H1 (cell line): ENCODE measurements at regions not wholly inside any gene's neighbourhood (a gene's known extent, or its start where the extent isn't known, plus 50 kb on each side); places are given as distances from the start of the nearest gene placed in this dataset.

ENCODE experiments used
- CTCF ChIA-PET: fragments of 300-600 bp; sonication (Branson Sonifier 250); formaldehyde crosslinking; loops from one replicate; lab custom pipeline; 2021; ENCODE audit not compliant: partially characterized antibody; lab: Charles Lee
- POLR2A ChIA-PET: fragments of 300-600 bp; sonication (Branson Sonifier 250); formaldehyde crosslinking; loops from one replicate; lab custom pipeline; 2021; ENCODE audit warnings: inconsistent platforms; ENCODE audit not compliant: partially characterized antibody; lab: Charles Lee
- DNase-seq, 2 experiments: peaks; one replicate each; pipeline versions ENCODE4 v3.0.0 to v3.0.0-alpha.2; 2010 to 2022; ENCODE audit warnings: low spot score in 2 of 2, low read depth in 1 of 2, mixed read lengths in 1 of 2
- FAIRE-seq: peaks from 2 replicates; lab custom pipeline; 2011; peaks lifted over from hg19 to GRCh38; lab: Jason Lieb, UNC
- H2AFZ ChIP-seq: 2 replicates; pipeline ENCODE4 v1.8.1; 2012; ENCODE audit warnings: low read length, inconsistent platforms
- H2AK5ac ChIP-seq: 2 replicates; pipeline ENCODE4 v1.6.1; 2013; ENCODE audit warnings: low read depth, low read length
- H2BK120ac ChIP-seq: replicated peaks from 2 replicates; pipeline ENCODE3; 2013; ENCODE audit warnings: low read depth, low read length, inconsistent platforms
- H2BK12ac ChIP-seq: 2 replicates; pipeline ENCODE4 v1.6.1; 2013; ENCODE audit warnings: low read depth, low read length
- H2BK15ac ChIP-seq: 2 replicates; pipeline ENCODE4 v1.6.1; 2013; ENCODE audit warnings: low read length
- H2BK20ac ChIP-seq: 2 replicates; pipeline ENCODE4 v1.6.1; 2013; ENCODE audit warnings: low read length
- H2BK5ac ChIP-seq: 2 replicates; pipeline ENCODE4 v1.6.1; 2013; ENCODE audit warnings: low read depth, low read length
- H3K14ac ChIP-seq: 2 replicates; pipeline ENCODE4 v1.6.1; 2013; ENCODE audit warnings: inconsistent platforms; ENCODE audit not compliant: insufficient read length
- H3K18ac ChIP-seq: 2 replicates; pipeline ENCODE4 v1.6.1; 2013; ENCODE audit warnings: low read length; ENCODE audit errors: extremely low read depth
- H3K23ac ChIP-seq: 2 replicates; pipeline ENCODE4 v1.6.1; 2013; ENCODE audit warnings: inconsistent platforms; ENCODE audit not compliant: insufficient read length
- H3K23me2 ChIP-seq: 2 replicates; pipeline ENCODE4 v1.6.1; 2013; ENCODE audit warnings: low read depth, low read length
- H3K27ac ChIP-seq: 2 replicates; pipeline ENCODE4 v1.6.1; 2011; ENCODE audit warnings: low read depth, low read length, inconsistent platforms
- H3K27me3 ChIP-seq, 4 experiments: replicated peaks in 1 of 4; 1 replicate in 1 of 4; 2 replicates in 3 of 4; pipeline versions ENCODE4 v1.6.1 to v1.8.1; 2011 to 2013; ENCODE audit warnings: low read length in 3 of 4, mild to moderate bottlenecking in 3 of 4, inconsistent platforms in 2 of 4, mixed read lengths in 2 of 4, moderate library complexity in 1 of 4; ENCODE audit not compliant: control insufficient read depth in 3 of 4, insufficient read depth in 3 of 4; ENCODE audit errors: extremely low read depth in 1 of 4
- H3K36me3 ChIP-seq, 4 experiments: 2 replicates each; pipeline versions ENCODE4 v1.6.1 to v1.8.1; 2011 to 2013; ENCODE audit warnings: mild to moderate bottlenecking in 4 of 4, low read length in 3 of 4, moderate library complexity in 2 of 4, control low read depth in 1 of 4, inconsistent platforms in 1 of 4; ENCODE audit not compliant: insufficient read depth in 4 of 4, control insufficient read depth in 2 of 4
- H3K4ac ChIP-seq: replicated peaks from 2 replicates; pipeline ENCODE3; 2013; ENCODE audit warnings: low read length, low read depth, mixed read lengths, inconsistent platforms; ENCODE audit not compliant: insufficient read length
- H3K4me1 ChIP-seq, 4 experiments: replicated peaks in 1 of 4; 1 replicate in 1 of 4; 2 replicates in 3 of 4; pipeline versions ENCODE4 v1.6.1 to v1.8.1; 2011 to 2013; ENCODE audit warnings: low read length in 3 of 4, inconsistent platforms in 2 of 4, mixed read lengths in 1 of 4; ENCODE audit not compliant: insufficient read depth in 4 of 4, control insufficient read depth in 3 of 4
- H3K4me2 ChIP-seq, 2 experiments: 2 replicates each; pipeline versions ENCODE4 v1.6.1 to v1.8.1; 2011 to 2013; ENCODE audit warnings: low read depth in 2 of 2, low read length in 2 of 2, control low read depth in 1 of 2, inconsistent platforms in 1 of 2, mild to moderate bottlenecking in 1 of 2; ENCODE audit not compliant: insufficient read depth in 1 of 2
- H3K4me3 ChIP-seq, 4 experiments: fragments of 200-600, 300-600 bp in 1 of 4; sonication (generic), shearing (Covaris generic), sonication (Bioruptor Twin) in 1 of 4; 2 replicates each; pipeline versions ENCODE4 v1.5.1 to v1.8.1; 2011 to 2016; ENCODE audit warnings: low read length in 4 of 4, low read depth in 3 of 4, control low read depth in 2 of 4, inconsistent platforms in 2 of 4, mild to moderate bottlenecking in 2 of 4, mixed read lengths in 1 of 4, moderate library complexity in 1 of 4; ENCODE audit not compliant: insufficient read depth in 2 of 4; ENCODE audit errors: extremely low read depth in 1 of 4
- H3K56ac ChIP-seq: replicated peaks from 2 replicates; pipeline ENCODE3; 2013; ENCODE audit warnings: low read depth, mild to moderate bottlenecking, mixed read lengths, low read length, inconsistent platforms; ENCODE audit not compliant: insufficient read length
- H3K79me1 ChIP-seq: 2 replicates; pipeline ENCODE4 v1.6.1; 2013; ENCODE audit warnings: low read depth, low read length, control low read depth
- H3K79me2 ChIP-seq, 2 experiments: 2 replicates each; pipeline versions ENCODE4 v1.6.1 to v1.8.1; 2012 to 2013; ENCODE audit warnings: low read length in 2 of 2, mild to moderate bottlenecking in 2 of 2, inconsistent platforms in 1 of 2; ENCODE audit not compliant: insufficient read depth in 2 of 2, control insufficient read depth in 1 of 2
- H3K9ac ChIP-seq, 4 experiments: replicated peaks in 1 of 4; 1 replicate in 1 of 4; 2 replicates in 3 of 4; pipeline versions ENCODE4 v1.6.1 to v1.8.1; 2011 to 2013; ENCODE audit warnings: low read depth in 3 of 4, low read length in 3 of 4, control low read depth in 2 of 4, mild to moderate bottlenecking in 2 of 4, moderate library complexity in 2 of 4, inconsistent platforms in 1 of 4; ENCODE audit errors: extremely low read depth in 1 of 4
- H3K9me3 ChIP-seq, 2 experiments: 2 replicates each; pipeline versions ENCODE4 v1.6.1 to v1.8.1; 2012 to 2013; ENCODE audit warnings: mild to moderate bottlenecking in 2 of 2, moderate library complexity in 2 of 2, control low read depth in 1 of 2, inconsistent platforms in 1 of 2, low read depth in 1 of 2, low read length in 1 of 2, mixed read lengths in 1 of 2; ENCODE audit not compliant: insufficient read depth in 2 of 2
- H4K20me1 ChIP-seq, 2 experiments: replicated peaks in 1 of 2; 2 replicates each; pipeline versions ENCODE3 to v1.8.1; 2011 to 2013; ENCODE audit warnings: inconsistent platforms in 2 of 2, low read length in 2 of 2, mild to moderate bottlenecking in 1 of 2; ENCODE audit not compliant: insufficient read depth in 2 of 2, control insufficient read depth in 1 of 2
- H4K5ac ChIP-seq: 2 replicates; pipeline ENCODE4 v1.6.1; 2013; ENCODE audit warnings: low read length, low read depth, mixed read lengths, inconsistent platforms; ENCODE audit not compliant: insufficient read length
- H4K8ac ChIP-seq: 2 replicates; pipeline ENCODE4 v1.8.0; 2013; ENCODE audit warnings: mild to moderate bottlenecking, moderate library complexity, low read length, inconsistent platforms; ENCODE audit not compliant: insufficient read depth; ENCODE audit errors: extremely low read depth
- H4K91ac ChIP-seq: replicated peaks from 2 replicates; pipeline ENCODE3; 2013; ENCODE audit warnings: low read length, mixed read lengths, inconsistent platforms; ENCODE audit not compliant: insufficient read length
- BACH1 ChIP-seq: IDR thresholded peaks from 2 replicates; pipeline ENCODE4 v1.6.1; 2012; ENCODE audit warnings: low read length, improper control_type of control experiment
- EGR1 ChIP-seq: IDR thresholded peaks from 2 replicates; pipeline ENCODE4 v1.6.1; 2011; ENCODE audit warnings: low read depth, low read length, borderline replicate concordance
- EP300 ChIP-seq, 2 experiments: IDR thresholded peaks; 1 replicate in 1 of 2; 2 replicates in 1 of 2; pipeline ENCODE4 v1.6.1; 2011 to 2012; ENCODE audit warnings: low read depth in 2 of 2, low read length in 2 of 2, mild to moderate bottlenecking in 2 of 2, borderline replicate concordance in 1 of 2, inconsistent platforms in 1 of 2, moderate library complexity in 1 of 2
- NANOG ChIP-seq: IDR thresholded peaks from 2 replicates; pipeline ENCODE4 v1.6.1; 2011; ENCODE audit warnings: low read length, low read depth, mild to moderate bottlenecking, inconsistent platforms; ENCODE audit not compliant: insufficient read depth, poor library complexity, severe bottlenecking
- POLR2AphosphoS5 ChIP-seq: IDR thresholded peaks from 2 replicates; pipeline ENCODE4 v1.6.1; 2011; ENCODE audit warnings: low read depth, low read length
- POU5F1 ChIP-seq: IDR thresholded peaks from 2 replicates; pipeline ENCODE4 v1.6.1; 2011; ENCODE audit warnings: low read depth, mild to moderate bottlenecking, low read length, moderate library complexity
- RBBP5 ChIP-seq: IDR thresholded peaks from 2 replicates; pipeline ENCODE4 v1.7.1; 2012; ENCODE audit warnings: low read depth, mild to moderate bottlenecking, inconsistent platforms, low read length, moderate library complexity, borderline replicate concordance
- SIRT6 ChIP-seq: IDR thresholded peaks from one replicate; pipeline ENCODE4 v1.7.1; 2012; ENCODE audit warnings: low read length, inconsistent platforms
- SUZ12 ChIP-seq: fragments of 200-600 bp; sonication (generic); IDR thresholded peaks from 2 replicates; pipeline ENCODE4 v1.6.1; 2012; ENCODE audit warnings: mild to moderate bottlenecking, inconsistent platforms, low read length, moderate library complexity, mixed read lengths
- TAF7 ChIP-seq: optimal IDR thresholded peaks from 2 replicates; pipeline ENCODE3; 2011; ENCODE audit warnings: low read depth, mild to moderate bottlenecking, inconsistent platforms, low read length, moderate library complexity, borderline replicate concordance
- WGBS, 2 experiments: shearing (Covaris generic) in 1 of 2; methylation state at CpG; one replicate each; pipeline versions ENCODE4 v1.1.6 to v1.1.7; 2013 to 2015; ENCODE audit warnings: low lambda C conversion rate in 2 of 2, mixed read lengths in 2 of 2, inconsistent platforms in 1 of 2, low coverage in 1 of 2, missing lambda C conversion rate in 1 of 2; ENCODE audit not compliant: insufficient replicate concordance in 2 of 2, insufficient coverage in 1 of 2, insufficient read length in 1 of 2; ENCODE audit errors: extremely low coverage in 1 of 2, missing lambda C conversion rate in 1 of 2; 5-methylcytosine and 5-hydroxymethylcytosine counted together
- TF ChIP-seq, protein P1 (sequence below): IDR thresholded peaks from 2 replicates; pipeline ENCODE4 v1.6.1; 2011; ENCODE audit warnings: low read length, improper control_type of control experiment

DNA sequence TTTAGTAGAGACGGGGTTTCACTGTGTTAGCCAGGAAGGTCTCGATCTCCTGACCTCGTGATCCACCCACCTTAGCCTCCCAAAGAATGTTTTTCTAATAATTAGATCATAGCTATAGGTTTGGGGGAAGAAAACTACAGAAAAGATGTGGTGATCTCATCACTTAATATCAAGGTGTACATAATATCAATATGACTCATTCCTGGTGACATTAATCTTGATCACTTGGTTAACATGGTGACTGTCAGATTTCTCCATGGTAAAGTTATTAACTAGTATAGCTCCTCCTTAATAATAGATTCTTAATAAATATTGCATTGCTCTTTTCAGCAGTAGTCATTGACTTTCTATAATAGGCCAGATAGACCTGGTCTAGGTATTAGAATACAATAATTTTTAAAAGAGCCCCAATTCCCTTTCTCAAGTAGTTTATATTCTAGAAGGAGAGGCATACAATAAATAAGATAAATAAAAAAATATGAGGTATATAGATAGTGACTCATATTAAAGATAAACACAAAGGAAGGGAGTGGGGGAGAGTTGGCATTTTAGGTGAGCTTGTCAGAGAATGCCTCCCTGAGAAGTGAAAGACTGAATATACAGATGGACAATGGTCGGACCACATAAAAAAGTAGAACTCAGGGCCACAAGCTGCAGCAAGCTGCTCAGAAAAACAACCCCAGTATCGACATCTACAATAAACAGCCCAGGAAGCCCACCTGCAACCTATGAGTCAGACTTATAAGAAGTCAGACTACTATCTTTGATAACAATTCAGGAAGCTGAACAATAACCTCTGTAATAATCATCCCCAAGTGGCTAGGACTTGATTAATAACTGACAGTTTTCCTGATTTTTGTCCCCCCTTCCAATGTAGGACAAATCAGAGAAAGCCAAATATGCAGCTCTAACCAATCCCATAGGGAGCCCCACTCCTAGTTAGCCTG lies 210.8 kb downstream of the RFC3 start:
- POLR2A ChIA-PET: no interaction called here
- no peak overlapping the region for H3K27ac ChIP-seq
- no peak overlapping the region for H2BK15ac ChIP-seq
- no peak overlapping the region for H3K14ac ChIP-seq
- no peak overlapping the region for H4K8ac ChIP-seq
- H3K27me3 ChIP-seq: no peaks in the 10 kb centered on the region
- H2AFZ ChIP-seq: no peak overlapping the region
- H2BK120ac ChIP-seq: no peak overlapping the region
- no peak overlapping the region for H3K4me2 ChIP-seq
- 92% methylated on average over 5 of the region's 5 CpGs; no CpG with 5 or more reads in 1 of the 2 experiments for WGBS, 2 experiments
- no peak for FAIRE-seq
- H2BK20ac ChIP-seq: no peak overlapping the region
- H3K79me1 ChIP-seq: no peaks in the 10 kb centered on the region
- DNase-seq: no peak
- H2BK12ac ChIP-seq: no peak overlapping the region
- H4K5ac ChIP-seq: no peak overlapping the region
- no peaks in the 10 kb centered on the region for H3K36me3 ChIP-seq
- H3K79me2 ChIP-seq: no peaks in the 10 kb centered on the region
- H3K18ac ChIP-seq: no peak overlapping the region
- H3K4ac ChIP-seq: no peak overlapping the region
- no peak overlapping the region for H4K91ac ChIP-seq
- peaks cover 9 to 10% of the 10 kb centered on the region in 2 experiments; a peak in 2 of 4 replicates for H3K9me3 ChIP-seq
- no peaks in the 10 kb centered on the region for H4K20me1 ChIP-seq
- no peak overlapping the region for H2AK5ac ChIP-seq
- H3K4me1 ChIP-seq: no peaks in the 10 kb centered on the region
- no peak overlapping the region for H3K9ac ChIP-seq
- no peaks in the 10 kb centered on the region for H3K23me2 ChIP-seq
- CTCF ChIA-PET: interaction anchor here (1.0 to 1.7 kb wide), 2 partner anchors 9 to 48 kb away, joined by 3 to 5 read pairs; no protein-coding TSS in a partner anchor
- no peak overlapping the region for H3K56ac ChIP-seq
- H3K4me3 ChIP-seq: no peak overlapping the region
- no peak overlapping the region for H3K23ac ChIP-seq
- H2BK5ac ChIP-seq: no peak overlapping the region
- TF ChIP-seq SUZ12: no peak
- TF ChIP-seq, protein P1, sequence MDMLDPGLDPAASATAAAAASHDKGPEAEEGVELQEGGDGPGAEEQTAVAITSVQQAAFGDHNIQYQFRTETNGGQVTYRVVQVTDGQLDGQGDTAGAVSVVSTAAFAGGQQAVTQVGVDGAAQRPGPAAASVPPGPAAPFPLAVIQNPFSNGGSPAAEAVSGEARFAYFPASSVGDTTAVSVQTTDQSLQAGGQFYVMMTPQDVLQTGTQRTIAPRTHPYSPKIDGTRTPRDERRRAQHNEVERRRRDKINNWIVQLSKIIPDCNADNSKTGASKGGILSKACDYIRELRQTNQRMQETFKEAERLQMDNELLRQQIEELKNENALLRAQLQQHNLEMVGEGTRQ: no peak
- no peak for TF ChIP-seq POU5F1
- TF ChIP-seq BACH1: no peak
- TF ChIP-seq SIRT6: no peak
- no peak for TF ChIP-seq EP300 (IDR thresholded peaks at IDR 0.05; ENCODE audit: borderline replicate concordance in 1 of 2, low read depth in 2 of 2, low read length in 2 of 2)
- no peak for TF ChIP-seq RBBP5
- TF ChIP-seq NANOG: no peak
- no peak for TF ChIP-seq POLR2AphosphoS5
- TF ChIP-seq EGR1: no peak
- no peak for TF ChIP-seq TAF7
